GM12873 (cell line): ENCODE measurements at regions not wholly inside any gene's neighbourhood (a gene's known extent, or its start where the extent isn't known, plus 50 kb on each side); places are given as distances from the start of the nearest gene placed in this dataset.

Experiments
- CTCF ChIP-seq: IDR thresholded peaks from 2 replicates; pipeline ENCODE4 v1.5.1; 2012; ENCODE audit warnings: low read depth, mild to moderate bottlenecking, moderate library complexity, low read length, control low read depth; ENCODE audit not compliant: insufficient read depth; ENCODE audit errors: missing control alignments

GRCh38 chr6:67237277-67237676 is 1397.8 kb upstream of the ADGRB3 start:
- no peak for TF ChIP-seq CTCF

- no peak for TF ChIP-seq CTCF
Observed at GRCh38 chr6:67231092-67231491, 1404.0 kb upstream of the ADGRB3 start.

- TF ChIP-seq CTCF = no peak
Observed at GRCh38 chr6:67224989-67225388, 1410.1 kb upstream of the ADGRB3 start.

- TF ChIP-seq CTCF = no peak
Observed at GRCh38 chr6:67221226-67221625, 1413.9 kb upstream of the ADGRB3 start.

DNA sequence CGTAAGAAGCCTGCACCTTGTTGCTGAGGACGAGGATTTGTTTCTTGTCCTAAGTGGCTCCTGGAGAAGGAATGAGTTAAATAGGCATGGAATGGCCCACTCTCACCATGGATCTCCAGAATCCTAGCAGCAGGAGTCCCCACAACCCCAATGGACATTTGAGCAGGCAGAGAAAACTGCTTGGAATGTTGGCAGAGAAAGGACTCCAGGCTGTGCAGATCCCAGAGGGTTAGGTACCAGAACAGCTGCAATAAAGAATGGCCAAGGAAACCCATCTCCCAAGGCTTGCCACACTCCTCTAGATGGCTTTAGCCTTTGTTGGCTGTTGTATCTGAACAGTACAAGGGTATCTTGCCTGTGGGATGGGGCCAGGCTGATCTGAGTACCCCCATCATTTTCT is 1415.7 kb upstream of the ADGRB3 start:
- no peak for TF ChIP-seq CTCF

DNA sequence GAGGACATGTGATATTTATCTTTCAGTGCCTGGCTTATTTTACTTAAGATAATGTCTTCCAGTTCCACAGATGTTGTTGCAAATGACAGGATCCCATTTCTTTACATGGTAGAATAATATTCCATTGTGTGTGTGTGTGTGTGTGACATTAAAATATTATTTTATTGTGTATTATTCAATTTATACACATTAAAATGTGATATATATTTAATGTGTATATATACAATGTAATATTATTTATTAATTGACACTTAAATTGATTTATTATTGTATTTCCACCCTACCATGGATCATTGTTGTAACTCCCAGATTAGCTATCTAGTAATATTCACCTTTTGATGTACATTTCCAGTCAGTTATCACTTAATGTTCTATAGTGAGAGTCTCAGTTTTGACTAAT is 1422.5 kb upstream of the ADGRB3 start:
- no peak for TF ChIP-seq CTCF

DNA sequence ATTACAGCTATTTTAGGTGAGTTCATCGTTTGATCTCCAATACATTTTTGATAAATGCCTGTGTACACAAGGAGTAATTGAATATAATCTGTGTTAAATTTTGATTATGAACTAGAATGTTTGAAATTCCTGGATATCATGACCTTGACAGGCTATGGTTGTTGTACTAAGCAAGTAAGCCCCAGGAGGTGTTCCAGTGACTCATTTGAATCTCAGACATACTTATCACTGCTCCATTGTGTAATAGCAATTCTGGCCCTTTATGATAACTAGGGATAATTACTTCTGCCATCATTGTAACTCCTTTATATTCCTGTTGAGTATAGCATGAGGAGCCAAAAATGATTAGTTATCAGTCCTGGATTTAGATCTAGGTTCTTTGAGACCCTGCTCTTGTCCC is 1424.6 kb upstream of the ADGRB3 start:
- no peak for TF ChIP-seq CTCF
